ENCODE measurements at regions not wholly inside any gene's neighbourhood (a gene's known extent, or its start where the extent isn't known, plus 50 kb on each side); places are given as distances from the start of the nearest gene placed in this dataset.

DNA sequence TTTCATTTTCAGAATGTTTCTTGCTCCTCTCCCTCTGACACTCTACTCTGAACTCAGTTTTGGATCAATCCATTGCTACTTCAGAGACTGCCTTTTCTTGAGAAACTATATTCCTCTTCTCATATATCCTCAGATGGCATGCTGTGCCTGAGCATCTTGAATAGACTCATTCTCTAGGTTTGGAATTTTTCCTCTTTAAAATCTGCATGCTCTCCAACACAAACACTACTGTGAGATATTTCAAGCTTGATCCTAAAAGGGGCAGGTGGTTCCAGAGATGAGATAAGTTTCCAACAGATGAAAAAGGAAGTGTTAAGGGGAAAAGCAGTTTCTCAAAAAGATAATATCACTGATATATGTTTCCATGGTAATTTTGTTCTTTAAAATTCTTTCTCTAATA, 742.2 kb upstream of the EPHA6 start:
- DNase-seq (ENCODE audit: extremely low spot score): no peak
- ChIA-PET CTCF (no interaction called here), POLR2A (no interaction called here)
- TF ChIP-seq, protein P1, sequence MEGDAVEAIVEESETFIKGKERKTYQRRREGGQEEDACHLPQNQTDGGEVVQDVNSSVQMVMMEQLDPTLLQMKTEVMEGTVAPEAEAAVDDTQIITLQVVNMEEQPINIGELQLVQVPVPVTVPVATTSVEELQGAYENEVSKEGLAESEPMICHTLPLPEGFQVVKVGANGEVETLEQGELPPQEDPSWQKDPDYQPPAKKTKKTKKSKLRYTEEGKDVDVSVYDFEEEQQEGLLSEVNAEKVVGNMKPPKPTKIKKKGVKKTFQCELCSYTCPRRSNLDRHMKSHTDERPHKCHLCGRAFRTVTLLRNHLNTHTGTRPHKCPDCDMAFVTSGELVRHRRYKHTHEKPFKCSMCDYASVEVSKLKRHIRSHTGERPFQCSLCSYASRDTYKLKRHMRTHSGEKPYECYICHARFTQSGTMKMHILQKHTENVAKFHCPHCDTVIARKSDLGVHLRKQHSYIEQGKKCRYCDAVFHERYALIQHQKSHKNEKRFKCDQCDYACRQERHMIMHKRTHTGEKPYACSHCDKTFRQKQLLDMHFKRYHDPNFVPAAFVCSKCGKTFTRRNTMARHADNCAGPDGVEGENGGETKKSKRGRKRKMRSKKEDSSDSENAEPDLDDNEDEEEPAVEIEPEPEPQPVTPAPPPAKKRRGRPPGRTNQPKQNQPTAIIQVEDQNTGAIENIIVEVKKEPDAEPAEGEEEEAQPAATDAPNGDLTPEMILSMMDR (IDR thresholded peaks at IDR 0.05; ENCODE audit: control extremely low read depth, extremely low read depth, low read depth, missing control alignments): no peak

- TF ChIP-seq, protein P1 (IDR thresholded peaks at IDR 0.05; ENCODE audit: control extremely low read depth, extremely low read depth, low read depth, missing control alignments): no peak
- CTCF ChIA-PET: no interaction called here
- POLR2A ChIA-PET: no interaction called here
These were observed 730.8 kb upstream of the EPHA6 start for GRCh38 chr3:96083610-96084009.

GRCh38 chr3:96086018-96086417, 728.4 kb upstream of the EPHA6 start:
- ChIA-PET POLR2A (no interaction called here), CTCF (no interaction called here)
- TF ChIP-seq, protein P1 (IDR thresholded peaks at IDR 0.05; ENCODE audit: control extremely low read depth, extremely low read depth, low read depth, missing control alignments): no peak
- DNase-seq (ENCODE audit: extremely low spot score): no peak

More at GRCh38 chr3:96083610-96084009, 730.8 kb upstream of the EPHA6 start:
- DNase-seq (ENCODE audit: extremely low spot score): no peak

- DNase-seq (ENCODE audit: extremely low spot score): no peak
- ChIA-PET CTCF (no interaction called here), POLR2A (no interaction called here)
- TF ChIP-seq, protein P1 (IDR thresholded peaks at IDR 0.05; ENCODE audit: control extremely low read depth, extremely low read depth, low read depth, missing control alignments): no peak
These were observed 713.3 kb upstream of the EPHA6 start for GRCh38 chr3:96101006-96101560.

DNA sequence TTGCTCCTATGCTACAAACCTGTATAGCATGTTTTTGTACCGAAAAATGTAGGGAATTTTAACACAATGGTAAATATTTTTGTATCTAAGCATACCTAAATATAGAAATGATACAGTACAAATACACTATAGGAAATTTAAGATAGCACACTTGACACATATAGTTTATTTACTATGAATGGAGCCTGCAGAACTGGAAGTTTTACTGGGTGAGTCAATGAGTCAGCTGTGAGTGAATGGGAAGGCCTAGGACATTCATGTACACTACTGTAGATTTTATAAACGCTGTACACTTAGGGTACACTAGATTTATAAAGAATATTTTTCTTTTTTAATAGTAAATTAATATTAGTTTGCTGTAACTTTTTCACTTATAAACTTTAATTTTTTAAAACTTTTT, 707.7 kb upstream of the EPHA6 start:
- ChIA-PET CTCF (no interaction called here), POLR2A (no interaction called here)
- no peak for DNase-seq (ENCODE audit: extremely low spot score)
- TF ChIP-seq, protein P1 (IDR thresholded peaks at IDR 0.05; ENCODE audit: control extremely low read depth, extremely low read depth, low read depth, missing control alignments): no peak

Data from GM10248 (cell line).